PC-3 (cell line): ENCODE measurements at regions not wholly inside any gene's neighbourhood (a gene's known extent, or its start where the extent isn't known, plus 50 kb on each side); places are given as distances from the start of the nearest gene placed in this dataset.

Experiments used
- ATAC-seq: fragments of 200-7000 bp; cut with Tn5 transposase; 2 replicates; pipeline ENCODE4 v1.9.1; 2020; ENCODE audit warnings: mild to moderate bottlenecking, moderate library complexity
- BruUV-seq: library from RNA; stranded (reverse); fragments of 400-500 nt; replicated peaks from 2 replicates; lab custom pipeline; 2021; lab: Mats Ljungman, UMichigan
- CTCF ChIA-PET: fragments of 300-600 bp; sonication (Branson Sonifier 250); formaldehyde crosslinking; loops from one replicate; lab custom pipeline; 2022; ENCODE audit warnings: antibody characterized with exemption; lab: Charles Lee
- POLR2A ChIA-PET: fragments of 300-600 bp; sonication (Branson Sonifier 250); formaldehyde crosslinking; loops from one replicate; lab custom pipeline; 2022; ENCODE audit warnings: antibody characterized with exemption; ENCODE audit not compliant: unreplicated experiment; lab: Charles Lee
- DNase-seq: peaks from one replicate; pipeline ENCODE4 v3.0.0-alpha.2; 2015
- H2AFZ ChIP-seq: fragments of 300-600 bp; sonication (generic); 2 replicates; pipeline ENCODE4 v1.6.0; 2016; ENCODE audit warnings: antibody characterized with exemption, low read length
- H3F3A ChIP-seq: fragments of 300-600 bp; sonication (generic); one replicate; pipeline ENCODE4 v1.6.0; 2017; ENCODE audit warnings: antibody characterized with exemption, low read length, control low read depth, mild to moderate bottlenecking; ENCODE audit not compliant: unreplicated experiment
- H3K27ac ChIP-seq: fragments of 300-600 bp; sonication (generic); 2 replicates; pipeline ENCODE4 v1.5.1; 2016; ENCODE audit warnings: mild to moderate bottlenecking, low read length
- H3K27me3 ChIP-seq: fragments of 300-600 bp; sonication (generic); 2 replicates; pipeline ENCODE4 v1.6.1; 2016; ENCODE audit warnings: low read length, mixed read lengths
- H3K36me3 ChIP-seq: fragments of 300-600 bp; sonication (generic); 2 replicates; pipeline ENCODE4 v1.6.1; 2016; ENCODE audit warnings: low read depth, mixed run types, low read length, mixed read lengths
- H3K4me1 ChIP-seq: fragments of 300-600 bp; sonication (generic); 2 replicates; pipeline ENCODE4 v1.5.1; 2016; ENCODE audit warnings: low read length; ENCODE audit not compliant: insufficient read depth
- H3K4me2 ChIP-seq: fragments of 300-600 bp; sonication (generic); 2 replicates; pipeline ENCODE4 v1.6.0; 2016; ENCODE audit warnings: low read length
- H3K4me3 ChIP-seq: fragments of 300-600 bp; sonication (generic); 2 replicates; pipeline ENCODE4 v1.5.1; 2016; ENCODE audit warnings: mild to moderate bottlenecking, low read length, mixed read lengths
- H3K79me2 ChIP-seq: fragments of 300-600 bp; sonication (generic); 2 replicates; pipeline ENCODE4 v1.6.1; 2017; ENCODE audit warnings: low read length, mixed read lengths
- H3K9ac ChIP-seq: fragments of 300-600 bp; sonication (generic); 2 replicates; pipeline ENCODE4 v1.6.0; 2016; ENCODE audit warnings: mild to moderate bottlenecking, low read length
- H3K9me2 ChIP-seq: fragments of 300-600 bp; sonication (generic); replicated peaks from 2 replicates; pipeline ENCODE4 v1.6.1; 2016; ENCODE audit warnings: mixed run types, low read length, mixed read lengths
- H3K9me3 ChIP-seq: fragments of 300-600 bp; sonication (generic); 2 replicates; pipeline ENCODE4 v1.6.1; 2016; ENCODE audit warnings: low read length, mixed read lengths
- H4K20me1 ChIP-seq: fragments of 300-600 bp; sonication (generic); 2 replicates; pipeline ENCODE4 v1.6.1; 2016; ENCODE audit warnings: low read length, mixed read lengths
- EZH2 ChIP-seq: fragments of 300-600 bp; sonication (generic); IDR thresholded peaks from one replicate; pipeline ENCODE4 v1.6.1; 2017; ENCODE audit warnings: antibody characterized with exemption, mild to moderate bottlenecking, low read length; ENCODE audit not compliant: unreplicated experiment
- EZH2phosphoT487 ChIP-seq: fragments of 300-600 bp; sonication (generic); IDR thresholded peaks from 2 replicates; pipeline ENCODE4 v1.6.1; 2018; ENCODE audit warnings: mild to moderate bottlenecking, antibody characterized with exemption, low read length, borderline replicate concordance
- intact Hi-C: fragments of 100-400 bp; cut with micrococcal nuclease; formaldehyde crosslinking; loops from 2 replicates; pipeline ENCODE4 v1.9.0; 2023
- TF ChIP-seq, protein P1 (sequence below): fragments of 300-600 bp; sonication (generic); conservative IDR thresholded peaks from 2 replicates; pipeline ENCODE4 v1.5.1; 2017; ENCODE audit warnings: antibody characterized with exemption, low read depth, mild to moderate bottlenecking, low read length

DNA sequence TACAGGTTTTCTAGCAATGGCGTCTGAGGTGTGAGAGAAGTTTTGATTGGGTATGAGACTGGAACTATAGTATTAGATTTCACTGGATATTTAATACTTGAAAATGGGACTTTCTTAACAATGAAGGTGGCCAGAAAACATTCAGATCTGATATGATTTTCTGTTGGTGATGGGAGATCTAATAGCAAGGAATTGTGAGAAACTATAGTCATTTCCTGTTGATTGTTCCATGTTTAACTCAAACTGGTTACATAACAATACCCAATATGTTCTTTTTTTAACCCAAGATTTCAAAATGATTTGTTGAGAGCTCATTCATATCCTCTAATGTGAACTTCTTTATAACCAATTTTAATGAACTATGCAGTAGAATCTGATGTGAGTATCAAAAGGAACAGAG, 793.2 kb upstream of the RGMB start:
- Histone ChIP-seq H3K27me3 (no peaks in the 10 kb centered on the region), H3K9me3 (no peaks in the 10 kb centered on the region), H3K4me3 (no peak overlapping the region), H3K36me3 (no peaks in the 10 kb centered on the region), H3K79me2 (no peaks in the 10 kb centered on the region), H3K27ac (no peak overlapping the region), H3K4me2 (no peak overlapping the region), H3K4me1 (no peaks in the 10 kb centered on the region), H2AFZ (no peak overlapping the region), H3K9ac (no peak overlapping the region), H3K9me2 (no peaks in the 10 kb centered on the region), H3F3A (no peaks in the 10 kb centered on the region), H4K20me1 (no peaks in the 10 kb centered on the region)
- intact Hi-C loops: loop anchor here (10.0 kb wide), 2 partner anchors 445 to 745 kb away; no protein-coding TSS in a partner anchor
- ChIA-PET POLR2A (no interaction called here), CTCF (no interaction called here)
- TF ChIP-seq EZH2phosphoT487 (no peak), EZH2 (no peak)
- TF ChIP-seq, protein P1, sequence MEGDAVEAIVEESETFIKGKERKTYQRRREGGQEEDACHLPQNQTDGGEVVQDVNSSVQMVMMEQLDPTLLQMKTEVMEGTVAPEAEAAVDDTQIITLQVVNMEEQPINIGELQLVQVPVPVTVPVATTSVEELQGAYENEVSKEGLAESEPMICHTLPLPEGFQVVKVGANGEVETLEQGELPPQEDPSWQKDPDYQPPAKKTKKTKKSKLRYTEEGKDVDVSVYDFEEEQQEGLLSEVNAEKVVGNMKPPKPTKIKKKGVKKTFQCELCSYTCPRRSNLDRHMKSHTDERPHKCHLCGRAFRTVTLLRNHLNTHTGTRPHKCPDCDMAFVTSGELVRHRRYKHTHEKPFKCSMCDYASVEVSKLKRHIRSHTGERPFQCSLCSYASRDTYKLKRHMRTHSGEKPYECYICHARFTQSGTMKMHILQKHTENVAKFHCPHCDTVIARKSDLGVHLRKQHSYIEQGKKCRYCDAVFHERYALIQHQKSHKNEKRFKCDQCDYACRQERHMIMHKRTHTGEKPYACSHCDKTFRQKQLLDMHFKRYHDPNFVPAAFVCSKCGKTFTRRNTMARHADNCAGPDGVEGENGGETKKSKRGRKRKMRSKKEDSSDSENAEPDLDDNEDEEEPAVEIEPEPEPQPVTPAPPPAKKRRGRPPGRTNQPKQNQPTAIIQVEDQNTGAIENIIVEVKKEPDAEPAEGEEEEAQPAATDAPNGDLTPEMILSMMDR: no peak
- DNase-seq (no peak), ATAC-seq (no peak)
- BruUV-seq: no TSS peak

DNA sequence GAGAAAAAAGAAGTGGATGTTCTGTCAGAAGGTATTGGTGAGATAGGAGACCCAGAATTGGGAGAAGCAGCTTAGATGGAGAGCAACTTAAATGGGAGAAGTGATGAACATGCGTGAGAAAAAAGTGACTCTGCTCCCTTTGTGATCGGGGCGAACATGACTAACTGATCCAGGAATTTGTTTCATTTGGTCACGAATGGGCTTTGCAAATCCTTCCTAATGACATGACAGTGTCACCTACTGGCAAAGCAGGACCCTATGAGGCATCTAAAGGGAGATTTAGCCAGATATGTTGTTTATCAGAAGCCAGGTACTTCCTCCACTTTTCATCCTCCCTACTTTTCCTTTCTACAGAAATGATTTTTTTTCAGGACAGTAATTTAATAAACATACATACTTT, 787.4 kb upstream of the RGMB start:
- Histone ChIP-seq H3K79me2 (no peaks in the 10 kb centered on the region), H3K4me1 (peaks cover 10% of the 10 kb centered on the region; the same call in 1 of the 2 replicates), H4K20me1 (no peaks in the 10 kb centered on the region), H3K27ac (peak overlapping the region; percentile 16), H3K9me2 (no peaks in the 10 kb centered on the region), H3K9me3 (no peaks in the 10 kb centered on the region), H3K27me3 (no peaks in the 10 kb centered on the region), H3F3A (no peaks in the 10 kb centered on the region), H3K4me2 (peak overlapping the region; percentile 57), H3K4me3 (no peak overlapping the region), H2AFZ (peak overlapping the region; percentile 37; the same call in 1 of the 2 replicates), H3K36me3 (no peaks in the 10 kb centered on the region), H3K9ac (peak overlapping the region; percentile 46)
- peak; percentile 85 for DNase-seq
- BruUV-seq: no TSS peak
- CTCF ChIA-PET: interaction anchor here (0.6 to 0.7 kb wide), 2 partner anchors 13 to 755 kb away, joined by 3 to 5 read pairs; no protein-coding TSS in a partner anchor
- intact Hi-C loops: loop anchor here (5.0 to 10.0 kb wide), 3 partner anchors 361 to 751 kb away; no protein-coding TSS in a partner anchor
- POLR2A ChIA-PET: no interaction called here
- TF ChIP-seq, protein P1: peak; percentile 68
- TF ChIP-seq EZH2phosphoT487 (no peak), EZH2 (no peak)
- peak; percentile 87 for ATAC-seq

DNA sequence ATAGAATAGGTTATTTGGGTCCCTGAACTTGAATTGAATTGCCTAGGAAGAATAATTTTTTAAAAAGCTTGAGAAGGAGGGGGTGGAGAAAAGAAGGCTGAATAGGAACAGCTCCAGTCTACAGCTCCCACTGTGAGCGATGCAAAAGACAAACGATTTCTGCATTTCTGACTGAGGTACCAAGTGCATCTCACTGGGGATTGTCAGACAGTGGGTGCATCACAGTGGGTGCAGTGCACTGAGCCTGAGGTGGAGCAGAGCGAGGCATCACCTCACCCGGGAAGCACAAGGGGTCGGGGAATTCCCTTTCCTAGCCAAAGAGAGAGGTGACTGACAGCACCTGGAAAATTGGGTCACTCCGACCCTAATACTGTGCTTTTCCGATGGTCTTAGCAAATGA, 782.2 kb upstream of the RGMB start:
- Histone ChIP-seq H3K36me3 (no peaks in the 10 kb centered on the region), H3K9me2 (no peaks in the 10 kb centered on the region), H3F3A (no peaks in the 10 kb centered on the region), H3K79me2 (no peaks in the 10 kb centered on the region), H3K4me1 (peaks cover 3% of the 10 kb centered on the region; the same call in 1 of the 2 replicates), H3K4me2 (no peak overlapping the region), H3K4me3 (no peak overlapping the region), H3K9me3 (no peaks in the 10 kb centered on the region), H3K27ac (no peak overlapping the region), H3K27me3 (no peaks in the 10 kb centered on the region), H4K20me1 (no peaks in the 10 kb centered on the region), H3K9ac (no peak overlapping the region), H2AFZ (no peak overlapping the region)
- ATAC-seq (no peak), DNase-seq (no peak)
- intact Hi-C loops: no loop called here
- ChIA-PET CTCF (no interaction called here), POLR2A (no interaction called here)
- no TSS peak for BruUV-seq
- TF ChIP-seq EZH2phosphoT487 (no peak), EZH2 (no peak)
- TF ChIP-seq, protein P1: no peak
